ENCODE measurements at regions not wholly inside any gene's neighbourhood (a gene's known extent, or its start where the extent isn't known, plus 50 kb on each side); places are given as distances from the start of the nearest gene placed in this dataset.

DNA sequence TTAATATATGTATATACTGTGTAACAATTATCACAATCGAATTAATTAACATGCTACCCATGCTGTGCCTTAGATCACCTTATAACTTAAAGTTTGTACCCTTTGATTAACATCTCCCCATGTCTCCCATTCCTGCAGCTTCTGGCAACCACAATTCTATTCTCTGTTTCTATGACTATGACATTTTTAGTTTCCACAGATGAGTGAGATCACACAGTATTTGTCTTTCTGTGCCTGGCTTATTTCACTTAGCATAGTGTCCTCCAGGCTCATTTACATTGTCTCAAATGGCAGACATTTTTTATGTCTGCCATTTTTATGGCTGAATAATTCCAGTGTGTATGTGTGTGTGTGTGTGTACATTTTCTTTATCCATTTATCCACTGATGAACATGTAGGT is 146.1 kb upstream of the SLC28A3 start:
- ATAC-seq (ENCODE audit: low read depth) (no peak), DNase-seq (ENCODE audit: low spot score) (no peak)
- Histone ChIP-seq H3K36me3 (ENCODE audit: low read depth) (no peaks in the 10 kb centered on the region), H3K9me3 (ENCODE audit: severe bottlenecking) (no peaks in the 10 kb centered on the region), H3K4me1 (ENCODE audit: insufficient read depth, poor library complexity, severe bottlenecking) (no peaks in the 10 kb centered on the region), H3K27ac (ENCODE audit: poor library complexity, severe bottlenecking) (no peak overlapping the region), H3K27me3 (ENCODE audit: insufficient read depth, poor library complexity, severe bottlenecking) (no peaks in the 10 kb centered on the region), H3K4me3 (ENCODE audit: severe bottlenecking) (no peak overlapping the region)
- TF ChIP-seq, protein P1, sequence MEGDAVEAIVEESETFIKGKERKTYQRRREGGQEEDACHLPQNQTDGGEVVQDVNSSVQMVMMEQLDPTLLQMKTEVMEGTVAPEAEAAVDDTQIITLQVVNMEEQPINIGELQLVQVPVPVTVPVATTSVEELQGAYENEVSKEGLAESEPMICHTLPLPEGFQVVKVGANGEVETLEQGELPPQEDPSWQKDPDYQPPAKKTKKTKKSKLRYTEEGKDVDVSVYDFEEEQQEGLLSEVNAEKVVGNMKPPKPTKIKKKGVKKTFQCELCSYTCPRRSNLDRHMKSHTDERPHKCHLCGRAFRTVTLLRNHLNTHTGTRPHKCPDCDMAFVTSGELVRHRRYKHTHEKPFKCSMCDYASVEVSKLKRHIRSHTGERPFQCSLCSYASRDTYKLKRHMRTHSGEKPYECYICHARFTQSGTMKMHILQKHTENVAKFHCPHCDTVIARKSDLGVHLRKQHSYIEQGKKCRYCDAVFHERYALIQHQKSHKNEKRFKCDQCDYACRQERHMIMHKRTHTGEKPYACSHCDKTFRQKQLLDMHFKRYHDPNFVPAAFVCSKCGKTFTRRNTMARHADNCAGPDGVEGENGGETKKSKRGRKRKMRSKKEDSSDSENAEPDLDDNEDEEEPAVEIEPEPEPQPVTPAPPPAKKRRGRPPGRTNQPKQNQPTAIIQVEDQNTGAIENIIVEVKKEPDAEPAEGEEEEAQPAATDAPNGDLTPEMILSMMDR (IDR thresholded peaks at IDR 0.05; ENCODE audit: poor library complexity, severe bottlenecking), result no peak

DNA sequence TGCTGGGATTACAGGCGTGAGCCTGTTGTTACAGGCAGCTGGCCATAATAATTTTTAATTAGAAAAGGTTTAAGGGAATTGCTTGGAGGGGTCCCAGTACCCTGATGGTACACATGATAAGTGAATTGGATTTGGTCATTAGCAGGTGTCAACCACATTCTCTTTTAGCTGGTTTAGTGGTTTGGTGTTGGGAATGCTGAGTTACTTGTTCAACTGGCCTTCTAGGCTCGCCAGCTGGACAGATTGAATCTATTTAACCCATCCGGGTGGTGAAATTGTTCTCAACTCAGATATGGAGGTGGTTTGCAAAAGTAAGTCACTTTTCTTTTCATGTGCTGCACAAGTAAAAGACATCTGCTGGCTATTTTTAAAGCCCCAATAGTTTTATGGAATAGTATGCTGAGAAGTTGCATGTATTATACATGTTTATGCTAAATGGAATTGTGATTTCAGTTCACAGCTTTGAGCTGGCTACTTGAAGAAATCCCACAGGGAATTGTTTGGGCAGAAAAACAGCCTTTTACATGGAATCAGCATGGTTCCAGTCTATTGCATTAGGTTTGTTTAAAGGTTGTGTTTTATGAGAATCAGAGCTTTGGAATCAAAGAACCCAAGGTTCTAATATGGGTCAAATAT is 149.8 kb upstream of the SLC28A3 start:
- TF ChIP-seq, protein P1 (IDR thresholded peaks at IDR 0.05; ENCODE audit: poor library complexity, severe bottlenecking), result no peak

DNA sequence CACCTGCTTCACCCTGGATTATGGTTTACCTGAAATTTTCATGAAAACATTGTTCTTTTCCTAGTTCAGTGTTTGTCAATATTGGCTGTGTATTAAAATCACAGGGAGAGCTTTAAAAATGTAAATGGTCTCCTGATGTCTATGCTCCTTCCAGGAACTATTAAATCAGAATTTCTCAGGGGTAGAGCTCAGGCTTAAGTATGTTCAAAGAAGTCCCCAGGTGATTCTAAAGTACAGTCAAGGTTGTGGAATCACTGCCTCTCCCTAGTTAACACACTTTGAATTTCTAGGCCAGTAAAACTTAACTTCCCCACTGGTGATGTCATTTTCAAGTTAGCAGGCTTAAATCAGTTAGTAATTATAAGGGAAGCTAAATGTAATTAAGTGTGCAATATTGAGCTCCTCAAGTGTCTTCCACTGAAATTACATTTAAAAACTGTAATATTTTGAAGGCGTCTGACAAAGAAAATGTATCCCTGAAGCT is 150.3 kb upstream of the SLC28A3 start:
- Histone ChIP-seq H3K9me3 (ENCODE audit: severe bottlenecking) (no peaks in the 10 kb centered on the region), H3K4me1 (ENCODE audit: insufficient read depth, poor library complexity, severe bottlenecking) (no peaks in the 10 kb centered on the region), H3K4me3 (ENCODE audit: severe bottlenecking) (no peak overlapping the region), H3K27me3 (ENCODE audit: insufficient read depth, poor library complexity, severe bottlenecking) (no peaks in the 10 kb centered on the region), H3K36me3 (ENCODE audit: low read depth) (no peaks in the 10 kb centered on the region), H3K27ac (ENCODE audit: poor library complexity, severe bottlenecking) (no peak overlapping the region)
- TF ChIP-seq, protein P1 (IDR thresholded peaks at IDR 0.05; ENCODE audit: poor library complexity, severe bottlenecking), result no peak
- DNase-seq (ENCODE audit: low spot score) (no peak), ATAC-seq (ENCODE audit: low read depth) (no peak)

More for the DNA sequence above, 149.8 kb upstream of the SLC28A3 start:
- ATAC-seq (ENCODE audit: low read depth) (no peak), DNase-seq (ENCODE audit: low spot score) (no peak)
- Histone ChIP-seq H3K9me3 (ENCODE audit: severe bottlenecking) (no peaks in the 10 kb centered on the region), H3K4me3 (ENCODE audit: severe bottlenecking) (no peak overlapping the region), H3K36me3 (ENCODE audit: low read depth) (no peaks in the 10 kb centered on the region), H3K27me3 (ENCODE audit: insufficient read depth, poor library complexity, severe bottlenecking) (no peaks in the 10 kb centered on the region), H3K27ac (ENCODE audit: poor library complexity, severe bottlenecking) (no peak overlapping the region), H3K4me1 (ENCODE audit: insufficient read depth, poor library complexity, severe bottlenecking) (no peaks in the 10 kb centered on the region)

DNA sequence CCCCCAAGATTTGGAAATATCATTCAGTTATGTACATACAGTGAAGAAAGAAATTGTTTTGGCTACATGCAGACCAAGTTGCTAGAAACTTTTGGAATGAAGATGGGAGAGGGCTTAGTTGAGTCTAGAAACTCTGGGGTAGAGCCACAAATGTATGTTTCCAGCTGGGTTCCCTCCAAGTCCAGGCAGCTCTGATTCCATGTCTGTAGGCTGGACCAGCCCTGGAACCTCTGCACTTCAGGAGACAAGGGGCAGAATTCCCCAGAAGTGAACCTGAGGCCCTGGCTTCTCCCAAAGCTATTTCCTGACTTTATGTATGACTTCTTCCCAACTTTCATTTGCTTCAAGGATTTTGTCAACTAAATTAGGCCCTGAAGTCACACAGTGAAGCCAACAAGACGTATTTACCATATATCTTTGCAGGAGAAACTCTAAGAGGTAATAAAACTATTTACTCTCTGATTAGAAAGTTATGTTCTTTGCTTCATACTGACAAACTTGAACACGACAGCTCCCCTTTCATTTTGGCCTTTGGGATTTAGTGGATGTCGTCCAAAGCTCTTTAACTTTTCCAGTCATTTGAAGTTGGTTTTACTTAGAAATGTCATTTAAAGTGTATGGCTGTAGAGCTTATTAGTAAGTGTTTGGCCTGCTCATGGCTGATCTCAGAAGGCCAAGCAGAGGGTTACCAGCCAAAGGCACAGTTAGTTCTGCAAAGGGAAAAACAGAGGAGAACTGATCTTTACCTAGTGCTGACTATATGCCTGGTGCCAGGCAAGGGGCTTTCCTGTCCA is 152.0 kb upstream of the SLC28A3 start:
- TF ChIP-seq, protein P1 (IDR thresholded peaks at IDR 0.05; ENCODE audit: poor library complexity, severe bottlenecking), result no peak
- no peaks in the 10 kb centered on the region for H3K36me3 ChIP-seq (ENCODE audit: low read depth)
- no peak overlapping the region for H3K27ac ChIP-seq (ENCODE audit: poor library complexity, severe bottlenecking)
- ATAC-seq (ENCODE audit: low read depth), result no peak
- peaks cover 3% of the 10 kb centered on the region for H3K27me3 ChIP-seq (ENCODE audit: insufficient read depth, poor library complexity, severe bottlenecking)
- H3K4me3 ChIP-seq (ENCODE audit: severe bottlenecking), result no peak overlapping the region
- H3K4me1 ChIP-seq (ENCODE audit: insufficient read depth, poor library complexity, severe bottlenecking), result no peaks in the 10 kb centered on the region
- no peak for DNase-seq (ENCODE audit: low spot score)
- no peaks in the 10 kb centered on the region for H3K9me3 ChIP-seq (ENCODE audit: severe bottlenecking)
